Keratinocyte (primary cell): ENCODE measurements at regions not wholly inside any gene's neighbourhood (a gene's known extent, or its start where the extent isn't known, plus 50 kb on each side); places are given as distances from the start of the nearest gene placed in this dataset.

Experiments used
- DNase-seq: peaks from one replicate; pipeline ENCODE4 v3.0.0-alpha.2; 2011; ENCODE audit warnings: low read depth, missing footprints, low spot score
- FAIRE-seq: peaks from 2 replicates; lab custom pipeline; 2011; peaks lifted over from hg19 to GRCh38; lab: Jason Lieb, UNC
- H2AFZ ChIP-seq: 2 replicates; pipeline ENCODE4 v1.6.0; 2012; ENCODE audit warnings: low read length, control low read depth, inconsistent platforms; ENCODE audit not compliant: control insufficient read depth
- H3K27ac ChIP-seq: 2 replicates; pipeline ENCODE4 v1.5.1; 2011; ENCODE audit warnings: low read length; ENCODE audit not compliant: control insufficient read depth, insufficient read depth
- H3K27me3 ChIP-seq: 3 replicates; pipeline ENCODE4 v1.6.0; 2011; ENCODE audit warnings: low read length; ENCODE audit not compliant: control insufficient read depth, insufficient read depth; ENCODE audit errors: extremely low read depth
- H3K36me3 ChIP-seq, 2 experiments: 2 replicates in 1 of 2; 3 replicates in 1 of 2; pipeline ENCODE4 v1.5.1; 2011; ENCODE audit warnings: low read length in 2 of 2, mild to moderate bottlenecking in 1 of 2; ENCODE audit not compliant: control insufficient read depth in 2 of 2, insufficient read depth in 2 of 2; ENCODE audit errors: extremely low read depth in 1 of 2
- H3K4me1 ChIP-seq: 3 replicates; pipeline ENCODE4 v1.5.1; 2011; ENCODE audit warnings: low read length; ENCODE audit not compliant: control insufficient read depth, insufficient read depth; ENCODE audit errors: extremely low read depth
- H3K4me2 ChIP-seq: 3 replicates; pipeline ENCODE4 v1.6.0; 2011; ENCODE audit warnings: low read depth, low read length; ENCODE audit not compliant: control insufficient read depth, insufficient read depth; ENCODE audit errors: extremely low read depth
- H3K4me3 ChIP-seq, 3 experiments: fragments of 200-600 bp in 1 of 3; sonication (generic) in 1 of 3; 2 replicates in 2 of 3; 3 replicates in 1 of 3; pipeline ENCODE4 v1.5.1; 2011 to 2016; ENCODE audit warnings: low read length in 3 of 3, mild to moderate bottlenecking in 3 of 3, control low read depth in 2 of 3, inconsistent platforms in 1 of 3, low read depth in 1 of 3, mixed read lengths in 1 of 3, mixed run types in 1 of 3, moderate library complexity in 1 of 3; ENCODE audit not compliant: control insufficient read depth in 2 of 3, insufficient read depth in 2 of 3; ENCODE audit errors: extremely low read depth in 1 of 3
- H3K79me2 ChIP-seq: 2 replicates; pipeline ENCODE4 v1.6.0; 2012; ENCODE audit warnings: low read length; ENCODE audit not compliant: control insufficient read depth, insufficient read depth
- H3K9ac ChIP-seq: 3 replicates; pipeline ENCODE4 v1.6.0; 2011; ENCODE audit warnings: low read length; ENCODE audit not compliant: control insufficient read depth, insufficient read depth; ENCODE audit errors: extremely low read depth
- H3K9me1 ChIP-seq: 3 replicates; pipeline ENCODE4 v1.6.0; 2011; ENCODE audit warnings: low read length; ENCODE audit not compliant: control insufficient read depth, insufficient read depth; ENCODE audit errors: extremely low read depth
- H3K9me3 ChIP-seq: 2 replicates; pipeline ENCODE4 v1.5.1; 2012; ENCODE audit warnings: low read depth, low read length; ENCODE audit not compliant: control insufficient read depth
- H4K20me1 ChIP-seq: 3 replicates; pipeline ENCODE4 v1.6.0; 2011; ENCODE audit warnings: low read length; ENCODE audit not compliant: control insufficient read depth, insufficient read depth; ENCODE audit errors: extremely low read depth
- EZH2 ChIP-seq: IDR thresholded peaks from one replicate; pipeline ENCODE4 v1.6.1; 2012; ENCODE audit warnings: inconsistent platforms, mild to moderate bottlenecking, low read length, moderate library complexity
- dilution Hi-C: fragments of 300-500 bp; cut with MboI; formaldehyde crosslinking; loops from one replicate; pipeline ENCODE4 v1.7.0; 2020; ENCODE audit warnings: low sequenced_read_pairs; ENCODE audit not compliant: extremely low pct_ligation_motif_present
- TF ChIP-seq, protein P1 (sequence below), 3 experiments: IDR thresholded peaks in 1 of 3; conservative IDR thresholded peaks in 1 of 3; optimal IDR thresholded peaks in 1 of 3; 2 replicates in 2 of 3; 3 replicates in 1 of 3; pipeline versions ENCODE3 to v1.5.1; 2011; ENCODE audit warnings: low read length in 3 of 3, mild to moderate bottlenecking in 3 of 3, moderate library complexity in 2 of 3, control low read depth in 1 of 3, inconsistent platforms in 1 of 3; ENCODE audit not compliant: insufficient read depth in 2 of 3; ENCODE audit errors: extremely low read depth in 1 of 3

DNA sequence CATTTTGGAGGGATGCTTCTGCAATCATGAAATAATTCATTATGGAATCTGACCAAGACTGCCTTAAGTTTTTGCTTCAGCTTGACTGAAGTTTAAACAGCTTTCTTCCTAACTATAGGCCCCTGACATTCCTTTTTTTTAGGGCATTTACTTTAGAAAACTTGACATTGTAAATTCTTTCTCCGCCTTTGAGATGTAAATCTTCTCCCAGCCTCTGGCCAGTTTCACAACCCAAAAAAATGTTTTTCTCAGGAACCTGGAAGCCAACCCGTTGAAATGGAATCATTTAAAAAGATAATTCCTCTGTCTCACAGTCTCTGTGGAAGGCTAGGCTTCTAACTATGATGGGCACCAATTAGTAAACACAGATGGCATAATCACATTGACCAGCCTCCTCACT lies 710.4 kb upstream of the PABPC4L start:
- Histone ChIP-seq H4K20me1 (no peaks in the 10 kb centered on the region), H3K4me3 (no peak overlapping the region), H3K79me2 (no peaks in the 10 kb centered on the region), H3K27ac (no peak overlapping the region), H3K36me3 (no peaks in the 10 kb centered on the region), H3K4me2 (no peak overlapping the region), H3K27me3 (no peaks in the 10 kb centered on the region), H3K9me1 (no peaks in the 10 kb centered on the region), H2AFZ (no peak overlapping the region), H3K9ac (no peak overlapping the region), H3K4me1 (no peaks in the 10 kb centered on the region), H3K9me3 (no peaks in the 10 kb centered on the region)
- no peak for DNase-seq
- no peak for TF ChIP-seq EZH2
- TF ChIP-seq, protein P1, sequence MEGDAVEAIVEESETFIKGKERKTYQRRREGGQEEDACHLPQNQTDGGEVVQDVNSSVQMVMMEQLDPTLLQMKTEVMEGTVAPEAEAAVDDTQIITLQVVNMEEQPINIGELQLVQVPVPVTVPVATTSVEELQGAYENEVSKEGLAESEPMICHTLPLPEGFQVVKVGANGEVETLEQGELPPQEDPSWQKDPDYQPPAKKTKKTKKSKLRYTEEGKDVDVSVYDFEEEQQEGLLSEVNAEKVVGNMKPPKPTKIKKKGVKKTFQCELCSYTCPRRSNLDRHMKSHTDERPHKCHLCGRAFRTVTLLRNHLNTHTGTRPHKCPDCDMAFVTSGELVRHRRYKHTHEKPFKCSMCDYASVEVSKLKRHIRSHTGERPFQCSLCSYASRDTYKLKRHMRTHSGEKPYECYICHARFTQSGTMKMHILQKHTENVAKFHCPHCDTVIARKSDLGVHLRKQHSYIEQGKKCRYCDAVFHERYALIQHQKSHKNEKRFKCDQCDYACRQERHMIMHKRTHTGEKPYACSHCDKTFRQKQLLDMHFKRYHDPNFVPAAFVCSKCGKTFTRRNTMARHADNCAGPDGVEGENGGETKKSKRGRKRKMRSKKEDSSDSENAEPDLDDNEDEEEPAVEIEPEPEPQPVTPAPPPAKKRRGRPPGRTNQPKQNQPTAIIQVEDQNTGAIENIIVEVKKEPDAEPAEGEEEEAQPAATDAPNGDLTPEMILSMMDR (optimal IDR thresholded peaks at IDR 0.05 in 1 of 3, IDR thresholded peaks at IDR 0.05 in 1 of 3, conservative IDR thresholded peaks at IDR 0.05 in 1 of 3; ENCODE audit: extremely low read depth in 1 of 3, insufficient read depth in 2 of 3, low read length in 3 of 3): no peak
- no peak for FAIRE-seq
- dilution Hi-C loops: no loop called here

DNA sequence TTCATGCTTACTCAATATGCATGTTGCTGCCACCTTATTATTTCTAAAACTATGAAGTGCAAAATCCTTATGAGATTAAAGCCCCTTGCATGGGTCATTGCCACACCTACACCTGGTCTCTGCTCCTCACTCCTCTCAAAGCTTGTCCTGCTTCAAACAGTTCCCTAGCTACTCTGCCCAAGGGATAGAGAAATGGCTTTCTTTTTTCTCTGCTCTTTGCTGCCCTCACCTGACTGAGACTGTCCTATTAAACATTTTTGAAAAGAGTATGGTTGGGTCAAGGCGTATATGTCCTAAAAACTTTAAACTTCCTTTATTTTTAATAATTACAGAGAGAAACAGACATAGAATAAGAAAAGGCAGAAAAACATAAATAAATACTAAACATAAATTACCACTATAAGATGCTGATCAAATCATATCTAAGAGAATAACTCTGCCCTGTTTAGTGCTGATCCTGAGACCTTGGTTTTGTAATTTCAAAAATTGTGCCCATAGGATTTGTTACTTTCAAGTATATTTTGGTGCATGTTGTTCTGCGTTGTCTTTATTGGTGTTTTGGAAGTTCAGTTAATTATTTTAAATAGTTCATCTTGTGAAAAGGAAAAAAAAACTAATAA lies 704.9 kb upstream of the PABPC4L start:
- Histone ChIP-seq H3K9ac (no peak overlapping the region), H4K20me1 (no peaks in the 10 kb centered on the region), H3K4me1 (no peaks in the 10 kb centered on the region), H2AFZ (no peak overlapping the region), H3K27me3 (no peaks in the 10 kb centered on the region), H3K9me3 (no peaks in the 10 kb centered on the region), H3K79me2 (no peaks in the 10 kb centered on the region), H3K9me1 (no peaks in the 10 kb centered on the region), H3K36me3 (no peaks in the 10 kb centered on the region), H3K27ac (no peak overlapping the region), H3K4me3 (no peak overlapping the region), H3K4me2 (no peak overlapping the region)
- no peak for FAIRE-seq
- dilution Hi-C loops: no loop called here
- no peak for DNase-seq
- no peak for TF ChIP-seq EZH2
- TF ChIP-seq, protein P1 (optimal IDR thresholded peaks at IDR 0.05 in 1 of 3, IDR thresholded peaks at IDR 0.05 in 1 of 3, conservative IDR thresholded peaks at IDR 0.05 in 1 of 3; ENCODE audit: extremely low read depth in 1 of 3, insufficient read depth in 2 of 3, low read length in 3 of 3): no peak
